ENCODE measurements at regions not wholly inside any gene's neighbourhood (a gene's known extent, or its start where the extent isn't known, plus 50 kb on each side); places are given as distances from the start of the nearest gene placed in this dataset.

DNA sequence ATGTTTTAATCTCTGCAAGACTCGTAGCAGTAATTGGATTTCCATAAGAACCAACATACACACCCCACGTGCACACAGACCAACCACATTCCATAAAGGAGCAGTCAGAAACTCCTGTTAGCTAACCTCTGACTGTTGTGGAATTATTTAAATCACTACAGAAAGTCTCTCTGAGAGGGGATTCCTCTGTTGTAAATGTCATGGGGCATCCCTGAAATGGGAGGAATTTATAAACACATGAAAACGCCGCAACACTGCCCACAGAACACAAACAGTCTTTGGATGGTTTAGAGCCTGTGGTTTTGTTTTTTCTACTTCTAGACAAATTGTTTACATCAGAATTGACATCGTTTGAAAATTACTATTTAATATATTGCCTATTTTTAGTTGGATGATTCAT is 740.1 kb upstream of the GRM7 start:
- TF ChIP-seq, protein P1, sequence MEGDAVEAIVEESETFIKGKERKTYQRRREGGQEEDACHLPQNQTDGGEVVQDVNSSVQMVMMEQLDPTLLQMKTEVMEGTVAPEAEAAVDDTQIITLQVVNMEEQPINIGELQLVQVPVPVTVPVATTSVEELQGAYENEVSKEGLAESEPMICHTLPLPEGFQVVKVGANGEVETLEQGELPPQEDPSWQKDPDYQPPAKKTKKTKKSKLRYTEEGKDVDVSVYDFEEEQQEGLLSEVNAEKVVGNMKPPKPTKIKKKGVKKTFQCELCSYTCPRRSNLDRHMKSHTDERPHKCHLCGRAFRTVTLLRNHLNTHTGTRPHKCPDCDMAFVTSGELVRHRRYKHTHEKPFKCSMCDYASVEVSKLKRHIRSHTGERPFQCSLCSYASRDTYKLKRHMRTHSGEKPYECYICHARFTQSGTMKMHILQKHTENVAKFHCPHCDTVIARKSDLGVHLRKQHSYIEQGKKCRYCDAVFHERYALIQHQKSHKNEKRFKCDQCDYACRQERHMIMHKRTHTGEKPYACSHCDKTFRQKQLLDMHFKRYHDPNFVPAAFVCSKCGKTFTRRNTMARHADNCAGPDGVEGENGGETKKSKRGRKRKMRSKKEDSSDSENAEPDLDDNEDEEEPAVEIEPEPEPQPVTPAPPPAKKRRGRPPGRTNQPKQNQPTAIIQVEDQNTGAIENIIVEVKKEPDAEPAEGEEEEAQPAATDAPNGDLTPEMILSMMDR (IDR thresholded peaks at IDR 0.05): no peak
- no peak for TF ChIP-seq POLR2A (IDR thresholded peaks at IDR 0.05)
